IMR-90 (cell line): ENCODE measurements at regions not wholly inside any gene's neighbourhood (a gene's known extent, or its start where the extent isn't known, plus 50 kb on each side); places are given as distances from the start of the nearest gene placed in this dataset.

Experiments
- ATAC-seq: fragments of 200-7000 bp; cut with Tn5 transposase; 2 replicates; pipeline ENCODE4 v1.9.1; 2020; ENCODE audit warnings: low read depth, mild to moderate bottlenecking, moderate library complexity
- BruUV-seq: library from RNA; stranded (reverse); fragments of 400-500 nt; replicated peaks from 2 replicates; lab custom pipeline; 2021; lab: Mats Ljungman, UMichigan
- CTCF ChIA-PET: fragments of 300-600 bp; formaldehyde crosslinking; extraction: SDS; loops from one replicate; lab custom pipeline; 2021; ENCODE audit warnings: antibody characterized with exemption; lab: Yijun Ruan, JAX
- POLR2A ChIA-PET: fragments of 300-600 bp; sonication (Branson Sonifier 250); formaldehyde crosslinking; loops from one replicate; lab custom pipeline; 2022; ENCODE audit warnings: antibody characterized with exemption; ENCODE audit not compliant: unreplicated experiment; lab: Charles Lee
- DNase-seq: peaks from one replicate; pipeline ENCODE4 v3.0.0; 2013
- H2AFZ ChIP-seq: replicated peaks from 2 replicates; pipeline ENCODE3; 2013; ENCODE audit warnings: low read length, mild to moderate bottlenecking; ENCODE audit not compliant: poor library complexity
- H2AK5ac ChIP-seq: 2 replicates; pipeline ENCODE4 v1.6.1; 2013; ENCODE audit warnings: low read depth, low read length, inconsistent platforms
- H2AK9ac ChIP-seq: replicated peaks from 2 replicates; pipeline ENCODE3; 2013; ENCODE audit warnings: mild to moderate bottlenecking, low read depth, low read length, moderate library complexity; ENCODE audit not compliant: poor library complexity
- H2BK120ac ChIP-seq: 2 replicates; pipeline ENCODE4 v1.6.1; 2013; ENCODE audit warnings: low read depth, low read length, inconsistent platforms
- H2BK15ac ChIP-seq: 3 replicates; pipeline ENCODE4 v1.6.1; 2013; ENCODE audit warnings: low read depth, low read length, inconsistent platforms
- H2BK20ac ChIP-seq: 2 replicates; pipeline ENCODE4 v1.6.1; 2013; ENCODE audit warnings: low read depth, mild to moderate bottlenecking, inconsistent platforms, low read length, moderate library complexity
- H2BK5ac ChIP-seq: 2 replicates; pipeline ENCODE4 v1.6.1; 2013; ENCODE audit warnings: mild to moderate bottlenecking, low read depth, low read length, inconsistent platforms; ENCODE audit not compliant: poor library complexity, severe bottlenecking
- H3K14ac ChIP-seq: replicated peaks from 2 replicates; pipeline ENCODE4 v1.6.1; 2013; ENCODE audit warnings: low read depth, low read length, inconsistent platforms
- H3K18ac ChIP-seq: 2 replicates; pipeline ENCODE4 v1.6.1; 2013; ENCODE audit warnings: low read depth, low read length, control low read depth
- H3K23ac ChIP-seq: 2 replicates; pipeline ENCODE4 v1.6.1; 2013; ENCODE audit warnings: low read depth, low read length, inconsistent platforms
- H3K27ac ChIP-seq: 2 replicates; pipeline ENCODE4 v1.5.1; 2013; ENCODE audit warnings: mild to moderate bottlenecking, control low read depth, low read length; ENCODE audit not compliant: insufficient read depth
- H3K27me3 ChIP-seq: 2 replicates; pipeline ENCODE4 v1.6.1; 2013; ENCODE audit warnings: low read length; ENCODE audit not compliant: control insufficient read depth, insufficient read depth
- H3K36me3 ChIP-seq: 2 replicates; pipeline ENCODE4 v1.6.1; 2013; ENCODE audit warnings: low read length, mixed read lengths; ENCODE audit not compliant: control insufficient read depth, insufficient read depth
- H3K4ac ChIP-seq: 2 replicates; pipeline ENCODE4 v1.6.1; 2013; ENCODE audit warnings: low read depth, low read length, inconsistent platforms
- H3K4me1 ChIP-seq: 2 replicates; pipeline ENCODE4 v1.6.1; 2013; ENCODE audit warnings: low read length, mixed read lengths; ENCODE audit not compliant: control insufficient read depth, insufficient read depth
- H3K4me2 ChIP-seq: 2 replicates; pipeline ENCODE4 v1.6.1; 2013; ENCODE audit warnings: low read depth, mild to moderate bottlenecking, control low read depth, low read length, moderate library complexity
- H3K4me3 ChIP-seq: 2 replicates; pipeline ENCODE4 v1.5.1; 2013; ENCODE audit warnings: low read depth, mild to moderate bottlenecking, control low read depth, low read length, moderate library complexity; ENCODE audit not compliant: insufficient read depth
- H3K56ac ChIP-seq: 2 replicates; pipeline ENCODE4 v1.6.1; 2013; ENCODE audit warnings: low read length, inconsistent platforms; ENCODE audit not compliant: insufficient read depth; ENCODE audit errors: extremely low read depth
- H3K79me1 ChIP-seq, 2 experiments: 2 replicates each; pipeline ENCODE4 v1.6.1; 2013; ENCODE audit warnings: low read length in 2 of 2, inconsistent platforms in 1 of 2, low read depth in 1 of 2
- H3K9ac ChIP-seq: 2 replicates; pipeline ENCODE4 v1.6.1; 2013; ENCODE audit warnings: low read depth, low read length, control low read depth
- H3K9me1 ChIP-seq: 2 replicates; pipeline ENCODE4 v1.6.1; 2013; ENCODE audit warnings: low read length, inconsistent platforms; ENCODE audit not compliant: insufficient read depth
- H3K9me3 ChIP-seq: 2 replicates; pipeline ENCODE4 v1.6.1; 2013; ENCODE audit warnings: low read length; ENCODE audit not compliant: control insufficient read depth, insufficient read depth
- H4K20me1 ChIP-seq: 2 replicates; pipeline ENCODE4 v1.6.1; 2013; ENCODE audit warnings: low read length, inconsistent platforms; ENCODE audit not compliant: insufficient read depth
- H4K5ac ChIP-seq: 2 replicates; pipeline ENCODE4 v1.6.1; 2013; ENCODE audit warnings: mild to moderate bottlenecking, low read depth, low read length, control low read depth
- H4K8ac ChIP-seq, 2 experiments: 2 replicates each; pipeline ENCODE4 v1.6.1; 2013; ENCODE audit warnings: low read depth in 2 of 2, low read length in 2 of 2, control low read depth in 1 of 2, inconsistent platforms in 1 of 2
- H4K91ac ChIP-seq: 2 replicates; pipeline ENCODE4 v1.6.1; 2013; ENCODE audit warnings: low read depth, low read length, inconsistent platforms; ENCODE audit not compliant: insufficient read depth
- BHLHE40 ChIP-seq: fragments of 150-350 bp; IDR thresholded peaks from 2 replicates; pipeline ENCODE4 v1.6.1; 2016; ENCODE audit warnings: mild to moderate bottlenecking, low read depth, low read length
- CHD1 ChIP-seq: IDR thresholded peaks from 2 replicates; pipeline ENCODE4 v1.6.1; 2012; ENCODE audit warnings: low read depth, low read length, improper control_type of control experiment
- FOS ChIP-seq: fragments of 150-350 bp; IDR thresholded peaks from 2 replicates; pipeline ENCODE4 v1.6.1; 2016; ENCODE audit warnings: low read depth, low read length
- MAZ ChIP-seq: IDR thresholded peaks from 2 replicates; pipeline ENCODE4 v1.6.1; 2012; ENCODE audit warnings: low read depth, mild to moderate bottlenecking, low read length, improper control_type of control experiment, moderate library complexity, borderline replicate concordance
- NFE2L2 ChIP-seq: fragments of 150-350 bp; IDR thresholded peaks from 2 replicates; pipeline ENCODE4 v1.6.1; 2016; ENCODE audit warnings: low read depth, mild to moderate bottlenecking, low read length
- POLR2A ChIP-seq: IDR thresholded peaks from 2 replicates; pipeline ENCODE4 v1.6.1; 2012; ENCODE audit warnings: mild to moderate bottlenecking, low read depth, low read length
- RAD21 ChIP-seq: IDR thresholded peaks from 2 replicates; pipeline ENCODE4 v1.6.1; 2012; ENCODE audit warnings: low read length, improper control_type of control experiment
- RCOR1 ChIP-seq: IDR thresholded peaks from 2 replicates; pipeline ENCODE4 v1.6.1; 2012; ENCODE audit warnings: mild to moderate bottlenecking, low read length, improper control_type of control experiment; ENCODE audit not compliant: insufficient replicate concordance
- RFX5 ChIP-seq: IDR thresholded peaks from 2 replicates; pipeline ENCODE4 v1.8.0; 2012; ENCODE audit warnings: low read depth, mild to moderate bottlenecking, low read length, moderate library complexity
- SMC3 ChIP-seq: fragments of 150-350 bp; IDR thresholded peaks from 2 replicates; pipeline ENCODE4 v1.6.1; 2016; ENCODE audit warnings: low read depth, mild to moderate bottlenecking, antibody characterized with exemption, low read length, moderate library complexity
- WGBS, 2 experiments: methylation state at CpG; one replicate each; pipeline versions ENCODE4 v1.1.5 to v1.1.7; 2013; ENCODE audit warnings: missing lambda C conversion rate in 2 of 2; ENCODE audit not compliant: insufficient read length in 1 of 2; ENCODE audit errors: extremely low coverage in 2 of 2; 5-methylcytosine and 5-hydroxymethylcytosine counted together
- dilution Hi-C: fragments of 300-500 bp; cut with HindIII; formaldehyde crosslinking; loops from one replicate; pipeline ENCODE4 v1.14.3; 2018; ENCODE audit warnings: low sequenced_read_pairs; ENCODE audit not compliant: unreplicated experiment
- in situ Hi-C: fragments of 300-500 bp; cut with MboI; formaldehyde crosslinking; loops from 3 replicates; pipeline ENCODE4 v1.14.3; 2019; ENCODE audit warnings: low sequenced_read_pairs, inconsistent platforms, mixed read lengths
- intact Hi-C: fragments of 100-400 bp; cut with micrococcal nuclease; formaldehyde crosslinking; loops from 2 replicates; pipeline ENCODE4 v1.10.0; 2022
- TF ChIP-seq, protein P1 (sequence below): fragments of 150-350 bp; IDR thresholded peaks from 2 replicates; pipeline ENCODE4 v1.6.1; 2017; ENCODE audit warnings: mild to moderate bottlenecking, antibody characterized with exemption, low read length, low read depth
- TF ChIP-seq, protein P2 (sequence below): conservative IDR thresholded peaks from 2 replicates; pipeline ENCODE4 v1.5.1; 2012; ENCODE audit warnings: mild to moderate bottlenecking, low read depth, low read length, improper control_type of control experiment

DNA sequence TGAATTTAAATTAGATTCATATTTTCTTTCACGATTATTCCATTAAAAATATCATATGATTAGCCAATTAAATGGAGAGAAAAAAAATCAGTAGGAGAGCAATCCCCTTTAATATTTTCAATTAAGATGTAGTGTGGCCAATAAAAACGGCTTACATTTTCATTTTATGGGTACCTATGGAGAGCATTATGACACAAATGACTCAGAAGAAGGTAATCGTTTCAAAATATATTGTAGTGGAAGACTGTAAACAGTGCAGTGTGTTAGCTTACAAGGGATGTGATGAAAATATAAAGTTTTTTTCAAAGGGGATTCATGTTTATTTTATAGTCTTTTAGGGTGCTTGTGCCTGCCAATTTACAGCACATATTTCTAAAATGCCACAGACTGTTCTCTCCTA, 1507.4 kb upstream of the CELF4 start:
- Histone ChIP-seq H3K36me3 (no peaks in the 10 kb centered on the region), H3K56ac (no peak overlapping the region), H2AFZ (no peak overlapping the region), H4K5ac (no peak overlapping the region), H2BK15ac (no peak overlapping the region), H2BK5ac (no peak overlapping the region), H3K79me1 (no peaks in the 10 kb centered on the region), H4K20me1 (no peaks in the 10 kb centered on the region), H3K14ac (no peak overlapping the region), H2AK5ac (no peak overlapping the region), H3K4me1 (no peaks in the 10 kb centered on the region), H4K8ac (no peak overlapping the region), H3K9me3 (no peaks in the 10 kb centered on the region), H3K4me2 (no peak overlapping the region), H3K23ac (no peak overlapping the region), H3K9me1 (no peaks in the 10 kb centered on the region), H3K27ac (no peak overlapping the region), H2AK9ac (no peak overlapping the region), H3K18ac (no peak overlapping the region), H2BK120ac (no peak overlapping the region), H4K91ac (no peak overlapping the region), H3K4me3 (no peak overlapping the region), H2BK20ac (no peak overlapping the region), H3K27me3 (no peaks in the 10 kb centered on the region), H3K4ac (no peak overlapping the region), H3K9ac (no peak overlapping the region)
- ATAC-seq = no peak
- DNase-seq = no peak
- intact Hi-C loops (no loop called here), dilution Hi-C loops (no loop called here), in situ Hi-C loops (no loop called here)
- no peak for TF ChIP-seq SMC3
- TF ChIP-seq MAZ = no peak
- TF ChIP-seq, protein P1, sequence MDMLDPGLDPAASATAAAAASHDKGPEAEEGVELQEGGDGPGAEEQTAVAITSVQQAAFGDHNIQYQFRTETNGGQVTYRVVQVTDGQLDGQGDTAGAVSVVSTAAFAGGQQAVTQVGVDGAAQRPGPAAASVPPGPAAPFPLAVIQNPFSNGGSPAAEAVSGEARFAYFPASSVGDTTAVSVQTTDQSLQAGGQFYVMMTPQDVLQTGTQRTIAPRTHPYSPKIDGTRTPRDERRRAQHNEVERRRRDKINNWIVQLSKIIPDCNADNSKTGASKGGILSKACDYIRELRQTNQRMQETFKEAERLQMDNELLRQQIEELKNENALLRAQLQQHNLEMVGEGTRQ = no peak
- TF ChIP-seq RCOR1 = no peak
- no peak for TF ChIP-seq RFX5
- TF ChIP-seq POLR2A = no peak
- TF ChIP-seq NFE2L2 = no peak
- TF ChIP-seq CHD1 = no peak
- TF ChIP-seq FOS = no peak
- TF ChIP-seq RAD21 = no peak
- no peak for TF ChIP-seq BHLHE40
- TF ChIP-seq, protein P2, sequence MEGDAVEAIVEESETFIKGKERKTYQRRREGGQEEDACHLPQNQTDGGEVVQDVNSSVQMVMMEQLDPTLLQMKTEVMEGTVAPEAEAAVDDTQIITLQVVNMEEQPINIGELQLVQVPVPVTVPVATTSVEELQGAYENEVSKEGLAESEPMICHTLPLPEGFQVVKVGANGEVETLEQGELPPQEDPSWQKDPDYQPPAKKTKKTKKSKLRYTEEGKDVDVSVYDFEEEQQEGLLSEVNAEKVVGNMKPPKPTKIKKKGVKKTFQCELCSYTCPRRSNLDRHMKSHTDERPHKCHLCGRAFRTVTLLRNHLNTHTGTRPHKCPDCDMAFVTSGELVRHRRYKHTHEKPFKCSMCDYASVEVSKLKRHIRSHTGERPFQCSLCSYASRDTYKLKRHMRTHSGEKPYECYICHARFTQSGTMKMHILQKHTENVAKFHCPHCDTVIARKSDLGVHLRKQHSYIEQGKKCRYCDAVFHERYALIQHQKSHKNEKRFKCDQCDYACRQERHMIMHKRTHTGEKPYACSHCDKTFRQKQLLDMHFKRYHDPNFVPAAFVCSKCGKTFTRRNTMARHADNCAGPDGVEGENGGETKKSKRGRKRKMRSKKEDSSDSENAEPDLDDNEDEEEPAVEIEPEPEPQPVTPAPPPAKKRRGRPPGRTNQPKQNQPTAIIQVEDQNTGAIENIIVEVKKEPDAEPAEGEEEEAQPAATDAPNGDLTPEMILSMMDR = no peak
- no TSS peak for BruUV-seq
- no CpG with 5 or more reads among the region's 3 CpGs for WGBS, 2 experiments
- ChIA-PET POLR2A (interaction anchor here (0.6 kb wide), 1 partner anchor 958 kb away, joined by 3 read pairs; no protein-coding TSS in a partner anchor), CTCF (no interaction called here)
